HG03558 (cell line): ENCODE measurements at regions not wholly inside any gene's neighbourhood (a gene's known extent, or its start where the extent isn't known, plus 50 kb on each side); places are given as distances from the start of the nearest gene placed in this dataset.
"Not testable (repeated sequence)": the region's sequence is repeated elsewhere in the genome, so short reads cannot be mapped to it uniquely, and the experiment has no call there.

Experiments used
- ATAC-seq: cut with Tn5 transposase; IDR thresholded peaks from one replicate; pipeline ENCODE4 v1.9.1; 2021; ENCODE audit warnings: moderate number of reproducible peaks; ENCODE audit not compliant: unreplicated experiment; ENCODE audit errors: extremely low read depth

DNA sequence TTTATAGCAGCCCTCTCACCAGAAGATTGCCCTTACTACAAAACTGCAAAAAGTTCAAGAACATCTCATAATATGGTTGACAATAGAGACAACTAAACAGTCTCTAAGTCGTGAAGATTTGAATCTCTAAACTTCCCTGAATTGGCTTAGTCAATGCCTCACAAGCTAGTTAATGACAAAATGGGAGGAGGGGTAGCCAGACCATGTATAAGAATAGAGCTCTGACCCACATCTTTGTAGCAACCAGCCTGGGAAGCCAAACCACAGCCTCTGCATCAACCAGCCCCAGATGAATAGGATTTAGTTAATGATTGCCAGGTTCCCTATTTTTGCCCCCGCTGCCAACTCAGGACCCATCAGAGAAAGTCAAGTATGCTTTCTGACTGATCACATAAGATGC lies 1265.9 kb upstream of the PCDH10 start:
- ATAC-seq: not testable (repeated sequence)

DNA sequence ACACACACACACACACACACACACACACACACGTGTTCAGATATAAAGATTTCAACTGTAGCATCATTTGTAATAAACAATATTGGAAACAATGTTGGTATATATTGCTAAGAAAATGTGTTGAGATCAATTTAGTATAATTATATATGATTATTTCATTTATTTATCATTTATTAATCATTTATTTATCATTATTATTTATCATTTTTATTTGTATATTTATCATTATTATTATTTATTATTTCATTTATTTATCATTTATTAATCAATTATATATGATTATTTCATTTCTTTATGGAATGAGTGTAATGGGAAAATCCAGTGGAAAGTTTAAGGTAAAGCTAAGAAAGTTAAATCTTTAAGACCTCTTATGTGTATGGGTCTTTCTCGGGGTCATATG lies 1223.4 kb upstream of the PCDH10 start:
- not testable (repeated sequence) for ATAC-seq

DNA sequence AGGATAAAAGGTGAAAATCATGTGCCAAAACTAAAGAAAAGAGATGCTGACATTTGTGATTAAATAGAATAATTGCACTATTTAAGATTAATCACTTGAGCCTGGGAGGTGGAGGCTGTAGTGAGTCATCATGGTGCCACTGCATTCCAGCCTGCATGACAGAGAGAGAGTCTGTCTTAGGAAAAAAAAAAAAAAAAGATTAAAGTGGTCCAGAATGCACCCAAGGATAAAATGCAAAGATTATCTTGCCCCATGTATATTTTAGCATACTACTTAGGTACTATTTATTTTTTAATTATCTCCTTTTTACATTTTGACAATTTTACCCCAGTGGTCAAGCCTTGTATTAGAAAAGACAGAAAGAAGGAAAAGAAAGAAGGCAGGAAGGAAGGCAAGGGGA lies 1181.4 kb upstream of the PCDH10 start:
- ATAC-seq: not testable (repeated sequence)

DNA sequence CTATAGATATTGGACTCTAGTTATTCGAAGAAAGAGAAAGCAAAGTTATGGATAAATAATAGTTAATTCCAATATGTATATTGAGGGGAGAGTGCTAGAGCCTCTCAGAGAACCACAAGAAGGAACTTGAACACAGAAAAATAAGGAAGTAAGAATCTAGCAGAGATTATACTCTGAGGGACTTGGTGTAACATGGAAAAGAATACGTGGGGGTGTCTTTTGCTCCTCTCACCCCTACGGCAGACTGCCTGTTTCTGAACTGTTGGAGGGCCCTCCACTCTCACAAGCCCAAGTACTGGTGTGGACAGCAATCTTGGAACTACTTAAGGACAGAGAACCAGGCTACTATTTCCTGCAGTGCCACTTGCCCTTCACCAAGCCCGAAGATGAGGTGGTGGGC lies 1174.4 kb upstream of the PCDH10 start:
- ATAC-seq: no peak

DNA sequence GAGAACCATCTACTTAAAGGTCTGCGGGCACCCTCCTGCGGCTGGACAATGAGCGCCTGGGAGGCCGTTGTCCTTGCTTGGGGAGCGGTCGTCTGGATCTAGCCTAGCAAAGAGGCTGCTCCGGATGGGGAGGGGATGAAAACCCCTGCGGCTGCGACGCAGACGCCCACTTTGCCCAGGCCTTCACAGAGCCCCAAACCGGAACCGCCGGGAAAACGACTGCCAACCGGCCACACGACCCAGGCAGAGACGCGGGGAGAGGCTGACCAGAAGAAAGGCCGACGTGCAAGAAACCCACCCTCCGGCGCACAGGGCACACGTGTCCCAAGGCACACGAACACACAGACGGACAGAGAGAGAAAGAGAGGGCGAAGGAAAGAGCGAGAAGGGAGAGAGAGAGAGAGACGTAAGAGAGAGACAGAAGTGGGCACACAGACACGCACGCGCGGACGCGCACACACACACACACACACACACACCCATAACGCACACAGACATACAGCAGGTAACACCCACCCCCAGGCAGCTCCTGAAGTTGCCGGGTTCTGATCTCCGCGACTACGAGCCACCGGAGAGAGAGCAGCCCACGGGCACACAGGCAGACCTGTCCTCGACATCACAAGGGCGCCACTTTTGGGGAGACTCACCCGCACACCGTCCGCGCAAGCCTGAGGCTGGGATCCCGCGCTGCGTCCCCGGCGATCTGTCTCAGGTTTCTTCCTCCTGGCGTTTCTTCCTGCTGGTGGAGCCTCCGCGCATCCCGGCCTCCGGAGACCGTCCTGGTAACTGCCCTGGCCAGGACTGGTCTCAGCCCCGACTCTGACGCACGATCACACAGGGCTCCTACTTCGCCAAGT lies 1173.6 kb upstream of the PCDH10 start:
- ATAC-seq: not testable (repeated sequence)

DNA sequence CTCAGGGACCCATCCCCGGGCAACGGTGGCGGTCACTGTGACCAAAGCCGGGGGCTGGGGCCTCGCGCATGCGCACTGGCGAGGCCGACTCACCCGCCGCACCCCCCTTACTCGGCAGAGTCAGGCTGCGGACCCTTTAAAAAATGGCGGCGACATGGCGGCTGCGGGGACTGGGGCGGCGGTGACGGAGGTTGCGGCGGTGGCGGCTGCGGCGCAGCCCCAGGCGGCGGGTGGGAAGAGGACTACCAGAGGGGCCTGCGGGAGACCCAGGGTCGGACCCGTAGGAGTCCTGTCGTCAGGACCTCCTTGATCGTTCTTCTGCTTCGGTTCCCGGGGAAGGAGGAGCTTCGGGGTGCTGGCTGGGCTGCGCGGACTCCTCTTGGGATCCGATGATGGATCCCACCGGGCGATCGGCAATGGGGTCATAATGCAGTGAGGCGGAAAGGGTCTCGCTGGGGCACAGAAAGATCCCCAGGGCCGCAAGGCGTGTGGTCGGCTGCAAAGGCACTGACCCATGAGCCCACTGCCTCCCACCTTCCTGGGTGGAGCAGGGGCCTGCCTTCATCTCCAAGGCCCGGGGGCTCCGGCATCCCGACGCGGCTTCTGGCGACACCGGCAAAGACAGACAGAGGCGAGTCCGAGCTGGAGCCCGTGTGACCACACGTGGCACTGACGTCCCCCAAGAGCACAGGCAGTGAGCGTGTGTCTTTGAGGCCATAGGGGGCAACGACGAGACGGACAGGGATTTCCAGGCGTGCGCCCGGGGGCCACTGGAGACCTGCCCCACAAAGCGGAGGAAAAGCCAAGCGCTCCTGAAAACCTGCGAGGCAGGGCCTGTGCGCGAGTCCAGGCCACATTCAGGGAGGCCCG lies 1172.7 kb upstream of the PCDH10 start:
- not testable (repeated sequence) for ATAC-seq

DNA sequence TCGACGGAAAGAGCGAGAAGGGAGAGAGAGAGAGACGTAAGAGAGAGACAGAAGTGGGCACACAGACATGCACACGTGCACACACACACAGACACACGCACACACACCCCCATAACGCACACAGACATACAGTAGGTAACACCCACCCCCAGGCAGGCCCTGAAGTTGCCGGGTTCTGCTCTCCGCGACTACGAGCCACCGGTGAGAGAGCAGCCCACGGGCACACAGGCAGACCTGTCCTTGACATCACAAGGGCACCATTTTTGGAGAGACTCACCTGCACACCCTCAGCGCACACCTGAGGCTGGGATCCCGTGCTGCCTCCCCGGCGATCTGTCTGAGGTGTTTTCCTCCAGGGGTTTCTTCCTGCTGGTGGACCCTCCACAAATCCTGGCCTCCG lies 1171.0 kb upstream of the PCDH10 start:
- no peak for ATAC-seq

DNA sequence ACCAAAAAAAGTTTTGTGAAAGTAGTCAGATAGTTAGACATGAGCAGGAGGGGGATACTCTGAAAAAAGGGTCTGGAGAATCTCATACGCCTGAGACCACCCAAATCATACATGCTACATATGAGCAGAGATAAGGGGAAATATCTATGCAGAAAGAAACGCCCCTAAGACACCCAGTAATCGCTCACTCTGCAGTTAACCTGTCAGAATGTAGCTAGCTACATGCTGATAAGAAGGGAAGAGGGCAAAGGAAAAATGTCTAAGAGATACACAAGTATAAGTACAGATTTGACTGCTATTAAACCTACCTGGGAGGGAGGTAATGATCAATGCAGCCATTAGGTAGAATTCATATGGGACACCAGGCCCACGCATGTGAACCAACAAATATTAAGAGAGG lies 1159.5 kb upstream of the PCDH10 start:
- no peak for ATAC-seq

DNA sequence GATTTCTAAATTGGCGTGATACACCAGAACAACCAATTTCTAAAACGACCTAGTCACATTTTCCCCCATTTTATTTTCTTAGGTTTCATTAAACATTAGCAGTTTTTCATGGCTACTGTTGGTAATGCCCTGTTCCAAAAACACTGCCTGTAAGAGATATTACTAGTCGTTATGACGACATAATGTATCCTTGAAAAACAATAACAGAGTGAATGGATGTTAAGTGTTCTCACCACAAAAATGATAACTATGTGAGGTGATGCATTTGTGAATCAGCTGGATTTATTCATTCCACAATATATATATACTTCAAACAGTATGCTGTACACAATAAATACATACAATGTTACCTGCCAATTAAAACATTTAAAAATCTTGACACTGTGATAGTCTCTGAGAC lies 1147.6 kb upstream of the PCDH10 start:
- no peak for ATAC-seq

DNA sequence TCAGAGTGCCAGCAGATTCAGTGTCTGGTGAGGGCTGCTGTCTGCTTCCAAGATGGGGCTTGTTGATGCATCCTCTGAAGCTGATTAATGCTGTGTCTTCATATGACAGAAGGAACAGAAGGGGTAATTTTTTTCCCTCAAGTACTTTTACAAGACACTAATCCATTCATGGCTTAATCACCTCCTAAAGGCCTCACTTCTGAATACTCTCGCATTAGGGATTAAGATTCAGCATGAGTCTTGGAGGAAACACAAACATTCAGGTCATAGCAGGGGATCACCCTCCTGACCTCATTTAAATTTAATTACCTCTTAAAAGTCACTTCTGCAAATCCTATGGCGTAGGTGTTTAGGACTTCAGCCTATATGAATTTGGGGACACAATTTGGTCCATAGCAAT lies 1145.5 kb upstream of the PCDH10 start:
- ATAC-seq: no peak

DNA sequence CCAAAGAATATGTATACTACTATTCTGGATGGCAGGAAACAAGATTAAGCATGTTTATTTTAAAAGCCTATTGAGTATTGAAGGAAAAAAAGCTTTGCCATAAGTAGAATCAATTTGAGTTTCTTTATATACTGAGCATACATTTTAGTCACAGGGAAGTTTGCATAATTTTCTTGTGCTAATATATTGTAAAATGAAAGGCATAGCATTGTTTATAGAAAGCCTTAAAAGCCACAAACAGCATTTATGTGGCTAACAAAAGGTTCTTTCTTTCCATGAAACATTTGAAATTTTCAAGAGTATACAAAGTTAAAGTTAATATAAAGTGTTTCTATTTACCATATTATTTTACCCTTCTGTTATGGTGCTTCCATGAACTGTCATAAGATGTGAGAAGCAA lies 1133.8 kb upstream of the PCDH10 start:
- ATAC-seq: no peak

DNA sequence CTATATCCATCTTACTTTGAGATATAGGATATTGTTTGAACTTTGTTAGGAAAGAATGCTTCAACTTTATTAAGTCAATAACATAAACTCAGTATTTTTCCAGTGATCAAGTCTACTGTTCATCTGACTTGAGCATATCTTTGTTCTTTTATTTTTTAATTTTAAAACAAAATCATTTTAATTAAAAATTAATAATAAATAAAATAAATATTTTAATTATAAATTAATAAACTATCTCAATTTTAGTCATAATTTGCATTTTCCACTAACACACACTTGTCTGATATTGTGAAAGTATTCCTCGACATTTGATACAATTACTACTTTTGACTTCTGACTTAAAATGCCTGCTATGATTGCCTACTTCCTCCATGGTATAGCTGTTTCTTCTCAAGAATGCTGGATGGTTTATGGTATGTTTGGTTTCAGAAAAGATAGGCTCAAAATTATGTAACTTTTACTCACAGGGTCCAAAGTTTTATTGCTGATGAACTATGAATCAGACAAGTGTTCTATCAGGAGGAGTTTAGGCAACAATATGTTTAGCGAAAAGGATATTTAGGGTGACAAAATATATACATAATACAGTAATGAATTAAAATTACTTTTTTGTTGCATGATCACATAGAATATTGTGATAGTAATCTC lies 1132.3 kb upstream of the PCDH10 start:
- no peak for ATAC-seq

DNA sequence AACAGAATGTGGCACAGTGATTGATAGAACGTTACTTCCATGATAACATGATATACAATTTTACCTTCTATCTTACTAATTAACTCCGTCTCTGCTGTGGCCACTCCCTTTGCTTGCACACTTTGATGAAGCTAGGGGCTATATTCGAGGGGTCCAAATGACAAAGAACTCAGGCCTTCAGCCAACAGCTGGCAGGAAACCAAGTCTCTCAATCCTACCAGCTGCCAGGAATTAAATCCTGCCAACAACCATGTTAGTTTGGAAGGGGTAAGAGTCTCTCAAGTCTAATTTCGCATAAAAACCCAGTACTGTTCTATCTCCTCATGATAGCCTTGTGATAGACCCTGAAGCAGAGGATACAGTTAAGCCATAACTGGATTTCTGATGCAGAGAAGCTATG lies 1122.9 kb upstream of the PCDH10 start:
- ATAC-seq: no peak

DNA sequence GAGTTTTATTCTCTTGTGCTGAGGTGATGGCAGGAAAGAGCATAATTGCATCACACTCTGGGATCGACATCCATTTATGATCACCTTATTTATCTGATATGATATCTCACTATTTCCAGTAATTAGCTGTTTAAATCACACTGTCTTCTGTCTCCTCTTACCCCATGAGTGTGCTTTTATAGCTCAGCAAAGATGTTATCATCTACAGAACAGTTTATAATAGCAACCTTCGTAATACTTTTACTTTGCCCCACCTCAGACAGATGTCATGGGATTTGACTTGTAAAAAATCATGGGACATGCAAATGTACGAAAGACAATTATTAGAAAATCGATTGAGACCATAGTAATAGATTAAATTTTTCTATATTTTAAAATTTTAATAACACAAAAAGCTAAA lies 1122.3 kb upstream of the PCDH10 start:
- ATAC-seq: no peak

DNA sequence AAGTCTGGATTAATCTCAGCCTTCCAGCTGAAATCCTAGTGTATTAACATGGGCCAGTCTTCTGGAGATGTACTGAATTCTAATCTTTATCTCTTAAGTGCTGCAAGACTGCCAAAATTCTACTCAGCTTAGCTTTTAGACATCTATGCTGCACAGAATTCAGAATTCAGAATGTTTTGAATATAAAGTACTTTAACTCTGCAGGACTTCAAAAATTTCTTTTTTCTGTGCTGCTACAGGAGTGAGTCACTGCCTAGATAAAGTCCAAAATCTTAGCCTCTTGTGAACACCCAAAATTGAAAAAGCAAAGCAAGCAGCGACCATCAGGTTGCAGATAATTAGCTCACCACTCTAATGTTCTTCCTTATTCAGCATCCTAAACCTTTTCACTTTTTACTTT lies 1092.6 kb upstream of the PCDH10 start:
- ATAC-seq: no peak

DNA sequence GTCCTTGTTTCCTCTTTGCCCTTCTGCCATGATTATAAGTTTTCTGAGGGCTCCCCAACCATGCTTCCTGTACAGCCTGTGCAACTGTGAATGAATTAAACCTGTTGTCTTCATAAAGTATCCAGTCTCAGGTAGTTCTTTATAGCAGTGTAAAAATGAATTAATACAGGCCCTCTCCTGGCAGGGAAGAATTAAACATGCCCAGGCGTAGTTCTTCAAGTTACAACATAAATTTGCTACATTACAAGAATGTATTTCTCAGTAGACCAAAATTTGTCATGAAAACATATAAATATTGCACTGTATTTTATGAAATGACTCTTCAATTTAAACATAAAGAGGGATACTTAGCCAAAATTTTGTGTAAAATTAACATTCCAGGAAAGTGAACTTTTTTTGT lies 1089.9 kb upstream of the PCDH10 start:
- ATAC-seq: no peak

DNA sequence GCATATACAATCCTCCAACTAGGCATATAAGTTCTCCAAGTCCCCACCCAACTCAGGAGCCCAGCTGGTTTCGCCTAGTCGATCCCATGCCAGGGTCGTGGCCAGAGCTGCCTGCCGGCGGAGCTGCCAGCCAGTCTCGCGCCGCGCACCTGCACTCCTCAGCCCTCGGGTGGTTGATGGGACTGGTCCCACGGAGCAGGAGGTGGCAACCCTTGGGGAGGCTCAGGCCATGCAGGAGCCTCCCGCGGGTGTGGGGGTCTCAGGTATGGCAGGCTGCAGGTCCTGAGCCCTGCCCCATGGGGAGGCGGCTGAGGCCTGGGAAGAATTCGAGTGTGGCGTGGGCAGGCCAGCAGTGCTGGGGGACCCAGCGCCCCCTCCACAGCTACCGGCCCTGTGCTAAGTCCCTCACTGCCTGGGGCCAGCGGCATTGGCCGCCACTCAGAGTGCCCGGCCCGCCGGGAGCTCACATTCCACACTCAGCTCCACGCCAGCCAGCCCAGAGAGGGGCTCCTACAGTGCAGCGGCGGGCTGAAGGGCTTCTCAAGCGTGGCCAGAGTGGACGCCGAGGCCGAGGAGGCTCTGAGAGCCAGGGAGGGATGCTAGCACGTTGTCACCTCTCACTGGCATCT lies 1086.4 kb upstream of the PCDH10 start:
- ATAC-seq: no peak

DNA sequence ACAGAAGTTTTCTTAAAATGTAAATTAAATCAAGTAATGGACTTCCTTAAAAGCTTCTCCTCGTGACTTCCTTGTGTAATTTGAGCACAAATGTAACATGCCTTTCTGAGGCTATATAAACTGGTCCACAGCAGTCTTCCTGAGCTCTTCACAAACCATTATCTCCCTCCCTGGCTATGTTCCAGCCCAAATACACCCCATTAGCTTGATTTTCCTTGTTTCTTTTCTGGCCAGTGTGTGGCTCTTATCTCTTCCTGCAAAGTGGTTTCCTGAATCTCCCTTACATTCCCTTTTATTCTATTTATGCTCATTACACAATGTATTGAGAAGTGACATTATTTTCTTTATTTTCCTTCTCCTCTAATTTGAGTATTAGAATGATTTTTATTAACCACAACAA lies 1085.3 kb upstream of the PCDH10 start:
- no peak for ATAC-seq

DNA sequence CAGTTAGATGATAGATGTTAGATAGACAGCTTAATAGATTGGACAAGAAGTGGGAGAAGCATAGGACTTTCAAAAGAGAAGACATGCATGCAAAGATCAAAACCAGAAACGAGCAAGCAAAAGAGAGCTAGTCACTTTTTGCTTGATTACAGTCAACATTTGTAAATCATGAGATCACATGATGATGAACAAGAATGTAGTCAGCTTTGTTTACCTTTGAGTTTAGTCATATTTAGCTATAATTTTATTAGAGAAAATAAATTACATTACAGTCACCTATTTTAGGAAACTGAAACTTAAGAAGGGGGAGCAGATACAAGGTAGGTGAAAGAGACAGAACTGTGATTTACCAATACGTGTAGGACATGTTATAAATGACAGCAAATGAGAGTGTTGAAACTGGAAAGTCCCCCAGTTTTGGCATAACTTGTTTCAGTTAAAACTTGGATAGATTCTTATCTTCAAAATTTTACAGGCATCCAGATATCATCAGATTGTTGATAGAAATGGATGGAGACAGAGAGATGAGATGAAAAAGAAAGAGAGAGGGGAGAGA lies 1083.1 kb upstream of the PCDH10 start:
- ATAC-seq: no peak

DNA sequence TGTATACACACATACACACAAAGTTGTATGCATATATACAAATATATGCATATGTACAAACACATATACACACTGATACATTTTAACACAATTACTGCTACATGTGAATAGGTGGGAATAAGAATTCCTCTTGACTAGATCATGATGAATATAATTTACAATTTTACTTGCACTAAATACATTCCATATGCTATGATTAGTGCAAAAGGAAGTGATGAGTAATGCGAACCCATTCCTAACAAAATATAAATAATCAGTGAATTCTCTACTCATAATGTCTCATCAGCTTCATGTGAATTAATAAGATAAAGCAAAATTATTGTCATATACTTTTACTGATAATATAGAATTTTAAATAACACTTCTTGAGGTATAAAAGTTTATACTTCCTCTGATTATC lies 1077.3 kb upstream of the PCDH10 start:
- ATAC-seq: no peak
